NCI-H748 (cell line): ENCODE measurements at regions not wholly inside any gene's neighbourhood (a gene's known extent, or its start where the extent isn't known, plus 50 kb on each side); places are given as distances from the start of the nearest gene placed in this dataset.

Experiments
- DNase-seq: peaks from one replicate; lab custom pipeline; 2025; ENCODE audit not compliant: unreplicated experiment; lab: John Stamatoyannopoulos, UW

GRCh38 chr4:14583752-14584151 is 418.5 kb upstream of the CPEB2 start:
- no peak for DNase-seq

- no peak for DNase-seq
Observed at GRCh38 chr4:14592950-14593349, 409.3 kb upstream of the CPEB2 start.

- no peak for DNase-seq
Observed at GRCh38 chr4:14596028-14596427, 406.3 kb upstream of the CPEB2 start.

- no peak for DNase-seq
Observed at GRCh38 chr4:14596437-14596836, 405.8 kb upstream of the CPEB2 start.

GRCh38 chr4:14596904-14597303 is 405.4 kb upstream of the CPEB2 start:
- DNase-seq = no peak

- peak; percentile 42 for DNase-seq
Observed at GRCh38 chr4:14602206-14602605, 400.1 kb upstream of the CPEB2 start.

- no peak for DNase-seq
Observed at GRCh38 chr4:14607001-14607400, 395.3 kb upstream of the CPEB2 start.

GRCh38 chr4:14607578-14607977 is 394.7 kb upstream of the CPEB2 start:
- DNase-seq = no peak

- no peak for DNase-seq
Observed at GRCh38 chr4:14608630-14609029, 393.7 kb upstream of the CPEB2 start.

- DNase-seq = no peak
Observed at GRCh38 chr4:14614840-14615239, 387.4 kb upstream of the CPEB2 start.

GRCh38 chr4:14615671-14616070 is 386.6 kb upstream of the CPEB2 start:
- no peak for DNase-seq

GRCh38 chr4:14620567-14621141 is 381.6 kb upstream of the CPEB2 start:
- DNase-seq = no peak

GRCh38 chr4:14621731-14622463 is 380.4 kb upstream of the CPEB2 start:
- no peak for DNase-seq

- DNase-seq = no peak
Observed at GRCh38 chr4:14627038-14627437, 375.2 kb upstream of the CPEB2 start.

GRCh38 chr4:14631806-14632440 is 370.4 kb upstream of the CPEB2 start:
- DNase-seq = no peak

- DNase-seq = no peak
Observed at GRCh38 chr4:14636563-14636962, 365.7 kb upstream of the CPEB2 start.

GRCh38 chr4:14640476-14640875 is 361.8 kb upstream of the CPEB2 start:
- no peak for DNase-seq

- DNase-seq = no peak
Observed at GRCh38 chr4:14641871-14642270, 360.4 kb upstream of the CPEB2 start.

- peak; percentile 4 for DNase-seq
Observed at GRCh38 chr4:14644580-14645282, 357.6 kb upstream of the CPEB2 start.

GRCh38 chr4:14646831-14647230 is 355.4 kb upstream of the CPEB2 start:
- DNase-seq = no peak

- no peak for DNase-seq
Observed at GRCh38 chr4:14650127-14650526, 352.2 kb upstream of the CPEB2 start.

GRCh38 chr4:14652522-14652921 is 349.8 kb upstream of the CPEB2 start:
- peak; percentile 1 for DNase-seq
